ENCODE measurements at regions not wholly inside any gene's neighbourhood (a gene's known extent, or its start where the extent isn't known, plus 50 kb on each side); places are given as distances from the start of the nearest gene placed in this dataset.

GRCh38 chr9:81183761-81184160 lies 505.6 kb downstream of the TLE1 start:
- no peak overlapping the region for H3K4me3 ChIP-seq (ENCODE audit: low read depth, low read length)
- DNase-seq (ENCODE audit: low read depth): no peak
- TF ChIP-seq POLR2A (IDR thresholded peaks at IDR 0.05; ENCODE audit: extremely low read depth, insufficient read length): no peak
- no peak for TF ChIP-seq MYC (IDR thresholded peaks at IDR 0.05; ENCODE audit: low read depth, low read length)
- TF ChIP-seq MAX (IDR thresholded peaks at IDR 0.05; ENCODE audit: low read depth, low read length): no peak
- TF ChIP-seq CTCF (IDR thresholded peaks at IDR 0.05; ENCODE audit: low read depth, low read length): no peak

DNA sequence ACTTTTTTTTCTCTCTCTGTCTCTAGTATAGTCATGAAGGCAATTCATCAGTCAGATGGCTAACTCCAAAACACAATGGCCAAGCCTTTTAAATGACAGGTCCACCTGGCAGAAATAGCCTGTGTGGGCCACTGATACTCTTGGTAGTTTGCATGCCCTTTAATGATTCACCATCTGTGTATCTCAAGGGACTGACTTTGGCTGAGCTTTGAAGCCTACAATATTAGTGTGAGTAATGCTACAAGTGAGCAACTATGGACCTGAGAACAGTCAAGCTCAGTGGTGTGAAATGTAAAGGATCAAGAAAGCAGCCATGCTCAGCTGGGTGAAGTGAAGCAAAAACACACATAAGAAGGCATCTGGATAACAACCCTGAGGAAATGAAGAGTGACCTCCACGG lies 506.9 kb downstream of the TLE1 start:
- TF ChIP-seq POLR2A (IDR thresholded peaks at IDR 0.05; ENCODE audit: extremely low read depth, insufficient read length) (no peak), CTCF (IDR thresholded peaks at IDR 0.05; ENCODE audit: low read depth, low read length) (no peak), MYC (IDR thresholded peaks at IDR 0.05; ENCODE audit: low read depth, low read length) (no peak), MAX (IDR thresholded peaks at IDR 0.05; ENCODE audit: low read depth, low read length) (no peak)
- no peak overlapping the region for H3K4me3 ChIP-seq (ENCODE audit: low read depth, low read length)
- no peak for DNase-seq (ENCODE audit: low read depth)

GRCh38 chr9:81174023-81174422 lies 515.3 kb downstream of the TLE1 start:
- no peak for DNase-seq (ENCODE audit: low read depth)
- no peak for TF ChIP-seq MYC (IDR thresholded peaks at IDR 0.05; ENCODE audit: low read depth, low read length)
- no peak for TF ChIP-seq CTCF (IDR thresholded peaks at IDR 0.05; ENCODE audit: low read depth, low read length)
- TF ChIP-seq POLR2A (IDR thresholded peaks at IDR 0.05; ENCODE audit: extremely low read depth, insufficient read length): no peak
- TF ChIP-seq MAX (IDR thresholded peaks at IDR 0.05; ENCODE audit: low read depth, low read length): no peak
- no peak overlapping the region for H3K4me3 ChIP-seq (ENCODE audit: low read depth, low read length)

DNA sequence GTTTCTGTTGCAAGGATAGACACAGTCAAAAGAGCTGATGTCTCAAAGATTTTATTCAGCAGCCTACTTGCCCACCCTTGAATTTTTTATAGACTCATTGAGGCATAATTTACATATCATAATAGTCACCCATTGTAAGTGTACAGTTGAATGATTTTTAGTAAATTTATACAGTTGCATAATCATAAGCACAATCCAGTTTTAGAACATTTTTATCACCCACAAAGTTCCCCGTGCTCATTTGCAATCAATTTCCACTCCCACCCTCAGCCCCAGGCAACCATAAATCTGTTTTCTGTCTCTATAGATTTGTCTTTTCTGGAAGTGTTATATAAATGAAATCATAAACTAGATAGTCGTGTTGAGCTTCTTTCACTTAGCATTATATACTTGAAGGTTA lies 517.7 kb downstream of the TLE1 start:
- no peak overlapping the region for H3K4me3 ChIP-seq (ENCODE audit: low read depth, low read length)
- TF ChIP-seq POLR2A (IDR thresholded peaks at IDR 0.05; ENCODE audit: extremely low read depth, insufficient read length) (no peak), CTCF (IDR thresholded peaks at IDR 0.05; ENCODE audit: low read depth, low read length) (no peak)
- DNase-seq (ENCODE audit: low read depth): no peak

DNA sequence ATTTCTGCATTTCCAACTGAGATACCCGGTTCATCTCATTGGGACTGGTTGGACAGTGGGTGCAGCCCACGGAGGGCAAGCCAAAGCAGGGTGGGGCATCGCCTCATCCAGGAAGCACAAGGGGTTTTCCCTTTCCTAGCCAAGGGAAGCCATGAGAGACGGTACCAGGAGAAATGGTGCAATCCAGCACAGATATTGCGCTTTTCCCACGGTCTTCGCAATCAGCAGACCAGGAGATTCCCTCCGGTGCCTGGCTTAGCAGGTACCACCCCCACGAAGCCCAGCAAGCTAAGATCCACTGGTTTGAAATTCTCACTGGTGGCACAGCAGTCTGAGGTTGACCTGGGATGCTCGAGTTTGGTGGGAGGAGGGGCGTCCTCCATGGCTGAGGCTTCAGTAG lies 527.0 kb downstream of the TLE1 start:
- DNase-seq (ENCODE audit: low read depth): no peak
- TF ChIP-seq MAX (IDR thresholded peaks at IDR 0.05; ENCODE audit: low read depth, low read length) (no peak), CTCF (IDR thresholded peaks at IDR 0.05; ENCODE audit: low read depth, low read length) (no peak), POLR2A (IDR thresholded peaks at IDR 0.05; ENCODE audit: extremely low read depth, insufficient read length) (no peak)
- H3K4me3 ChIP-seq (ENCODE audit: low read depth, low read length): no peak overlapping the region

DNA sequence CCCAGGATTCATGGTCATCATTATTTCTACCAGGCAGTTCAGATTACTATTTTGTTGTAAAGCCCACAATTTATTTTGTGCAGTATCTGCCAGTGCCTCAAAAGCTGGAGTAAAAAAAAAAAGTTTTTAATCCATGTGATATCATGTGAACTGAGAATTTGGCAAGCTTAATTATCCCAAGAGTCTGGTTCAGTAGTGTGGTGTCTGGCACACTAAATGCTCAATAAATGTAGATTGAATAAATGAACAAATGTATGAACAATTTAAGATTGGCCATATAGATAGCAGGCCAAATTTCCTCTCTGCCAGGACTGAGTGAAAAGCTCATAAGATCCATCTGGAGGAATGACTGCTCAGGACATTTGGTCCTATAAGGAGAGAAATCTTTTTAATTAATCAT lies 533.0 kb downstream of the TLE1 start:
- no peak overlapping the region for H3K4me3 ChIP-seq (ENCODE audit: low read depth, low read length)
- no peak for DNase-seq (ENCODE audit: low read depth)
- no peak for TF ChIP-seq POLR2A (IDR thresholded peaks at IDR 0.05; ENCODE audit: extremely low read depth, insufficient read length)
- no peak for TF ChIP-seq MAX (IDR thresholded peaks at IDR 0.05; ENCODE audit: low read depth, low read length)
- TF ChIP-seq MYC (IDR thresholded peaks at IDR 0.05; ENCODE audit: low read depth, low read length): no peak
- no peak for TF ChIP-seq CTCF (IDR thresholded peaks at IDR 0.05; ENCODE audit: low read depth, low read length)
